HCT116 (cell line): ENCODE measurements at regions not wholly inside any gene's neighbourhood (a gene's known extent, or its start where the extent isn't known, plus 50 kb on each side); places are given as distances from the start of the nearest gene placed in this dataset.

Experiments
- ATAC-seq: fragments of 200-7000 bp; cut with Tn5 transposase; 2 replicates; pipeline ENCODE4 v1.9.1; 2020; ENCODE audit warnings: mild to moderate bottlenecking, moderate library complexity
- BruUV-seq: library from RNA; stranded (reverse); fragments of 400-500 nt; replicated peaks from 2 replicates; lab custom pipeline; 2021; lab: Mats Ljungman, UMichigan
- CTCF ChIA-PET: fragments of 300-600 bp; sonication (Branson Sonifier 250); formaldehyde crosslinking; loops from one replicate; lab custom pipeline; 2021; ENCODE audit warnings: antibody characterized with exemption; lab: Charles Lee
- POLR2A ChIA-PET: fragments of 300-600, 350-600 bp; sonication (Branson Sonifier 250); formaldehyde crosslinking; loops from one replicate; lab custom pipeline; 2021; ENCODE audit warnings: antibody characterized with exemption; lab: Charles Lee
- RAD21 ChIA-PET, 2 experiments: fragments of 300-600 bp; sonication (Branson Sonifier 250); formaldehyde crosslinking; loops; one replicate each; lab custom pipeline; 2023; ENCODE audit warnings: low total read pairs in 2 of 2; ENCODE audit not compliant: uncharacterized antibody in 2 of 2, unreplicated experiment in 2 of 2, low non-redundant PET in 1 of 2; lab: Charles Lee
- DNase-seq: peaks from one replicate; pipeline ENCODE4 v3.0.0-alpha.2; 2010; ENCODE audit warnings: low read depth, low spot score
- H2AFZ ChIP-seq: fragments of 200-600 bp; shearing (Covaris generic), sonication (generic); 2 replicates; pipeline ENCODE4 v1.6.1; 2017; ENCODE audit warnings: low read depth, mixed run types, mixed read lengths, antibody characterized with exemption, low read length; ENCODE audit not compliant: poor library complexity, severe bottlenecking
- H3K27ac ChIP-seq: 2 replicates; pipeline ENCODE4 v1.5.1; 2012; ENCODE audit warnings: low read depth, low read length
- H3K27me3 ChIP-seq: fragments of 200-600 bp; sonication (generic); 2 replicates; pipeline ENCODE4 v1.6.1; 2016; ENCODE audit warnings: mixed run types, low read length, mixed read lengths; ENCODE audit not compliant: insufficient read depth
- H3K36me3 ChIP-seq, 2 experiments: fragments of 200-500 bp in 1 of 2; fragments of 200-600 bp in 1 of 2; sonication (Bioruptor generic) in 1 of 2; sonication (generic) in 1 of 2; 2 replicates each; pipeline versions ENCODE4 v1.5.1 to v1.6.1; 2014 to 2016; ENCODE audit warnings: low read length in 2 of 2, inconsistent platforms in 1 of 2, mixed read lengths in 1 of 2, mixed run types in 1 of 2; ENCODE audit not compliant: insufficient read depth in 2 of 2, control insufficient read depth in 1 of 2
- H3K4me1 ChIP-seq, 2 experiments: fragments of 200-600 bp in 1 of 2; sonication (generic) in 1 of 2; 2 replicates each; pipeline versions ENCODE4 v1.5.1 to v1.6.1; 2012 to 2017; ENCODE audit warnings: low read length in 2 of 2, inconsistent platforms in 1 of 2, mild to moderate bottlenecking in 1 of 2, mixed read lengths in 1 of 2, mixed run types in 1 of 2, moderate library complexity in 1 of 2; ENCODE audit not compliant: insufficient read depth in 2 of 2, control insufficient read depth in 1 of 2
- H3K4me2 ChIP-seq: fragments of 200-600 bp; sonication (generic); 2 replicates; pipeline ENCODE4 v1.6.1; 2017; ENCODE audit warnings: mixed run types, low read length, mixed read lengths
- H3K4me3 ChIP-seq, 2 experiments: fragments of 200-600 bp in 1 of 2; sonication (generic) in 1 of 2; replicated peaks in 1 of 2; 2 replicates each; pipeline ENCODE4 v1.5.1; 2011 to 2016; ENCODE audit warnings: low read length in 2 of 2, control low read depth in 1 of 2, low read depth in 1 of 2, mild to moderate bottlenecking in 1 of 2, mixed read lengths in 1 of 2, mixed run types in 1 of 2
- H3K79me2 ChIP-seq: fragments of 200-600 bp; sonication (generic); 2 replicates; pipeline ENCODE4 v1.6.1; 2017; ENCODE audit warnings: mild to moderate bottlenecking, mixed run types, low read length, moderate library complexity, mixed read lengths; ENCODE audit not compliant: insufficient read depth
- H3K9ac ChIP-seq: fragments of 200-600 bp; sonication (generic); 2 replicates; pipeline ENCODE4 v1.6.1; 2016; ENCODE audit warnings: low read length, mixed read lengths
- H3K9me2 ChIP-seq: fragments of 200-600 bp; sonication (generic), shearing (Covaris generic); 2 replicates; pipeline ENCODE4 v1.6.1; 2017; ENCODE audit warnings: mixed run types, mild to moderate bottlenecking, moderate library complexity; ENCODE audit not compliant: insufficient read depth
- H3K9me3 ChIP-seq, 2 experiments: fragments of 200-500 bp in 1 of 2; fragments of 200-600 bp in 1 of 2; sonication (Bioruptor generic) in 1 of 2; sonication (generic) in 1 of 2; 2 replicates each; pipeline ENCODE4 v1.6.1; 2014 to 2017; ENCODE audit warnings: low read length in 2 of 2, mixed read lengths in 2 of 2, inconsistent platforms in 1 of 2, low read depth in 1 of 2, mild to moderate bottlenecking in 1 of 2, mixed run types in 1 of 2, moderate library complexity in 1 of 2; ENCODE audit not compliant: control insufficient read depth in 1 of 2, insufficient read depth in 1 of 2
- H4K20me1 ChIP-seq: fragments of 200-600 bp; sonication (generic), shearing (Covaris generic); 2 replicates; pipeline ENCODE4 v1.6.1; 2017; ENCODE audit warnings: mixed run types, mild to moderate bottlenecking, moderate library complexity; ENCODE audit not compliant: insufficient read depth
- CBX3 ChIP-seq: IDR thresholded peaks from 2 replicates; pipeline ENCODE4 v1.6.1; 2012; ENCODE audit warnings: low read depth
- CEBPB ChIP-seq: IDR thresholded peaks from 2 replicates; pipeline ENCODE4 v1.6.1; 2012; ENCODE audit warnings: low read depth
- CTCF ChIP-seq, 3 experiments: fragments of 200-600 bp in 1 of 3; sonication (generic) in 1 of 3; IDR thresholded peaks in 2 of 3; conservative IDR thresholded peaks in 1 of 3; 2 replicates each; pipeline ENCODE4 v1.5.1; 2012 to 2017; ENCODE audit warnings: low read depth in 2 of 3, low read length in 2 of 3, antibody characterized with exemption in 1 of 3, borderline replicate concordance in 1 of 3, control low read depth in 1 of 3, mild to moderate bottlenecking in 1 of 3, mixed read lengths in 1 of 3, mixed run types in 1 of 3, moderate library complexity in 1 of 3; ENCODE audit not compliant: insufficient read depth in 1 of 3
- EGR1 ChIP-seq: IDR thresholded peaks from 2 replicates; pipeline ENCODE4 v1.6.1; 2012; ENCODE audit warnings: low read depth
- ELF1 ChIP-seq: IDR thresholded peaks from 2 replicates; pipeline ENCODE4 v1.6.1; 2012; ENCODE audit warnings: low read depth, borderline replicate concordance
- FOSL1 ChIP-seq: IDR thresholded peaks from 2 replicates; pipeline ENCODE4 v1.6.1; 2012; ENCODE audit warnings: low read depth
- JUND ChIP-seq: IDR thresholded peaks from 2 replicates; pipeline ENCODE4 v1.6.1; 2012
- MAX ChIP-seq: IDR thresholded peaks from 2 replicates; pipeline ENCODE4 v1.6.1; 2012
- POLR2AphosphoS5 ChIP-seq: IDR thresholded peaks from 2 replicates; pipeline ENCODE4 v1.6.1; 2011; ENCODE audit warnings: mild to moderate bottlenecking, low read depth, low read length, moderate library complexity
- RAD21 ChIP-seq: IDR thresholded peaks from 2 replicates; pipeline ENCODE4 v1.6.1; 2012; ENCODE audit warnings: low read depth, mild to moderate bottlenecking
- SIN3A ChIP-seq: IDR thresholded peaks from 2 replicates; pipeline ENCODE4 v1.6.1; 2012; ENCODE audit warnings: low read depth
- SP1 ChIP-seq: IDR thresholded peaks from 2 replicates; pipeline ENCODE4 v1.6.1; 2012; ENCODE audit warnings: low read depth
- TCF7L2 ChIP-seq: IDR thresholded peaks from 2 replicates; pipeline ENCODE4 v1.7.0; 2011; ENCODE audit warnings: borderline replicate concordance, inconsistent platforms; ENCODE audit not compliant: insufficient read depth, insufficient read length; ENCODE audit errors: extremely low read depth
- YY1 ChIP-seq: IDR thresholded peaks from 2 replicates; pipeline ENCODE4 v1.6.1; 2011; ENCODE audit warnings: low read length, low read depth, moderate library complexity, mild to moderate bottlenecking; ENCODE audit not compliant: insufficient replicate concordance; ENCODE audit errors: extremely low read depth
- ZBTB33 ChIP-seq: IDR thresholded peaks from 2 replicates; pipeline ENCODE4 v1.6.1; 2011; ENCODE audit warnings: mild to moderate bottlenecking, low read length, moderate library complexity; ENCODE audit not compliant: insufficient replicate concordance; ENCODE audit errors: extremely low read depth
- ZNF274 ChIP-seq: fragments of 200-500 bp; sonication (Bioruptor generic); IDR thresholded peaks from 2 replicates; pipeline ENCODE4 v1.6.1; 2014; ENCODE audit warnings: mild to moderate bottlenecking, low read depth, low read length, inconsistent platforms
- intact Hi-C: fragments of 100-400 bp; cut with micrococcal nuclease; formaldehyde crosslinking; loops from 2 replicates; pipeline ENCODE4 v1.10.0; 2022

GRCh38 chr2:226306969-226307368 lies 492.7 kb downstream of the IRS1 start:
- no peak overlapping the region for H2AFZ ChIP-seq
- H3K9me3 ChIP-seq = no peaks in the 10 kb centered on the region
- POLR2A ChIA-PET = no interaction called here
- no TSS peak for BruUV-seq
- RAD21 ChIA-PET = interaction anchor here in 1 of 2 experiments (0.9 kb wide), 1 partner anchor 224 kb away, joined by 4 read pairs; no protein-coding TSS in a partner anchor
- no peaks in the 10 kb centered on the region for H3K79me2 ChIP-seq
- CTCF ChIA-PET = no interaction called here
- no peaks in the 10 kb centered on the region for H3K27me3 ChIP-seq
- H3K27ac ChIP-seq = no peak overlapping the region
- H3K36me3 ChIP-seq = no peaks in the 10 kb centered on the region
- DNase-seq (no peak), ATAC-seq (no peak)
- H3K4me3 ChIP-seq = no peak overlapping the region
- no peak overlapping the region for H3K9ac ChIP-seq
- peaks cover 3% of the 10 kb centered on the region in 2 experiments; a peak in 2 of 4 replicates for H3K4me1 ChIP-seq
- H3K4me2 ChIP-seq = no peak overlapping the region
- H4K20me1 ChIP-seq = no peaks in the 10 kb centered on the region
- H3K9me2 ChIP-seq = no peaks in the 10 kb centered on the region; the same call in 1 of the 2 replicates
- intact Hi-C loops = no loop called here
- TF ChIP-seq SIN3A (no peak), TCF7L2 (no peak), ELF1 (no peak), JUND (no peak), EGR1 (no peak), MAX (no peak), RAD21 (no peak), FOSL1 (no peak), YY1 (no peak), ZBTB33 (no peak), SP1 (no peak), CBX3 (no peak), CEBPB (no peak), ZNF274 (no peak), POLR2AphosphoS5 (no peak), CTCF (IDR thresholded peaks at IDR 0.05 in 2 of 3, conservative IDR thresholded peaks at IDR 0.05 in 1 of 3; ENCODE audit: borderline replicate concordance in 1 of 3, insufficient read depth in 1 of 3, low read depth in 2 of 3, low read length in 2 of 3) (no peak)
